OCI-LY3 (cell line): ENCODE measurements at regions not wholly inside any gene's neighbourhood (a gene's known extent, or its start where the extent isn't known, plus 50 kb on each side); places are given as distances from the start of the nearest gene placed in this dataset.
"Not testable (repeated sequence)": the region's sequence is repeated elsewhere in the genome, so short reads cannot be mapped to it uniquely, and the experiment has no call there.

ENCODE experiments used
- H2AFZ ChIP-seq: fragments of 200-600, 300-600 bp; shearing (Covaris generic); 2 replicates; pipeline ENCODE4 v1.6.0; 2014; ENCODE audit warnings: antibody characterized with exemption, low read depth, low read length
- H3K27ac ChIP-seq: fragments of 200-600, 300-600 bp; sonication (generic); 2 replicates; pipeline ENCODE4 v1.5.1; 2014; ENCODE audit warnings: mild to moderate bottlenecking, low read length, moderate library complexity, mixed read lengths
- H3K27me3 ChIP-seq: fragments of 200-600, 300-600 bp; sonication (generic); 2 replicates; pipeline ENCODE4 v1.6.1; 2014; ENCODE audit warnings: low read depth, low read length, mixed read lengths
- H3K36me3 ChIP-seq: fragments of 200-600, 300-600 bp; sonication (generic); replicated peaks from 2 replicates; pipeline ENCODE3; 2014; ENCODE audit warnings: low read depth, low read length, mixed read lengths
- H3K4me1 ChIP-seq: fragments of 300-600, 200-600 bp; sonication (generic); 2 replicates; pipeline ENCODE4 v1.6.1; 2014; ENCODE audit warnings: low read length, mixed read lengths
- H3K4me2 ChIP-seq: fragments of 200-600, 300-600 bp; sonication (generic); 2 replicates; pipeline ENCODE4 v1.6.1; 2014; ENCODE audit warnings: low read length, mixed read lengths
- H3K4me3 ChIP-seq: fragments of 300-600, 200-600 bp; sonication (generic); 2 replicates; pipeline ENCODE4 v1.5.1; 2014; ENCODE audit warnings: antibody characterized with exemption, mild to moderate bottlenecking, low read length, moderate library complexity
- H3K79me2 ChIP-seq: fragments of 300-600, 200-600 bp; shearing (Covaris generic); 2 replicates; pipeline ENCODE4 v1.6.1; 2014; ENCODE audit warnings: mild to moderate bottlenecking, low read length, mixed read lengths
- H3K9ac ChIP-seq: fragments of 300-600, 200-600 bp; shearing (Covaris generic); 2 replicates; pipeline ENCODE4 v1.6.0; 2014; ENCODE audit warnings: mild to moderate bottlenecking, low read length, moderate library complexity
- H3K9me3 ChIP-seq: fragments of 200-600, 300-600 bp; shearing (Covaris generic); 2 replicates; pipeline ENCODE4 v1.6.1; 2014; ENCODE audit warnings: low read length, mixed read lengths; ENCODE audit not compliant: insufficient read depth
- H4K20me1 ChIP-seq: fragments of 200-600, 300-600 bp; sonication (generic); 2 replicates; pipeline ENCODE4 v1.6.1; 2016; ENCODE audit warnings: low read length, mixed read lengths; ENCODE audit not compliant: insufficient read depth
- CTCF ChIP-seq: fragments of 200-600, 300-600 bp; sonication (generic); IDR thresholded peaks from 2 replicates; pipeline ENCODE4 v1.5.1; 2014; ENCODE audit warnings: antibody characterized with exemption, low read length, low read depth
- EZH2phosphoT487 ChIP-seq: fragments of 200-600 bp; shearing (Covaris generic); IDR thresholded peaks from 2 replicates; pipeline ENCODE4 v1.6.1; 2018; ENCODE audit warnings: antibody characterized with exemption, mixed run types, low read depth

- TF ChIP-seq EZH2phosphoT487 (no peak), CTCF (no peak)
- no peak overlapping the region for H3K9ac ChIP-seq
- no peak overlapping the region for H3K27ac ChIP-seq
- H4K20me1 ChIP-seq = no peaks in the 10 kb centered on the region
- H3K4me3 ChIP-seq = no peak overlapping the region
- no peak overlapping the region for H2AFZ ChIP-seq
- no peaks in the 10 kb centered on the region for H3K27me3 ChIP-seq
- H3K36me3 ChIP-seq = no peaks in the 10 kb centered on the region
- no peak overlapping the region for H3K4me2 ChIP-seq
- H3K4me1 ChIP-seq = no peaks in the 10 kb centered on the region
- no peaks in the 10 kb centered on the region for H3K9me3 ChIP-seq
- H3K79me2 ChIP-seq = no peaks in the 10 kb centered on the region
These were observed 58.2 kb upstream of the DUSP21 start for GRCh38 chrX:44785652-44786051.

GRCh38 chrX:44784241-44784640, 59.6 kb upstream of the DUSP21 start:
- no peak overlapping the region for H3K9ac ChIP-seq
- H3K27me3 ChIP-seq = no peaks in the 10 kb centered on the region
- no peak overlapping the region for H3K27ac ChIP-seq

GRCh38 chrX:44778254-44778653, 65.6 kb upstream of the DUSP21 start:
- H3K4me1 ChIP-seq = no peaks in the 10 kb centered on the region
- no peak overlapping the region for H3K4me2 ChIP-seq
- H3K79me2 ChIP-seq = no peaks in the 10 kb centered on the region
- H3K27ac ChIP-seq = no peak overlapping the region
- no peaks in the 10 kb centered on the region for H3K9me3 ChIP-seq
- no peak overlapping the region for H3K9ac ChIP-seq
- H3K4me3 ChIP-seq = no peak overlapping the region
- H4K20me1 ChIP-seq = no peaks in the 10 kb centered on the region
- no peaks in the 10 kb centered on the region for H3K27me3 ChIP-seq
- no peak for TF ChIP-seq EZH2phosphoT487
- no peak for TF ChIP-seq CTCF
- no peaks in the 10 kb centered on the region for H3K36me3 ChIP-seq
- H2AFZ ChIP-seq = no peak overlapping the region

More at GRCh38 chrX:44784241-44784640, 59.6 kb upstream of the DUSP21 start:
- Histone ChIP-seq H3K79me2 (no peaks in the 10 kb centered on the region), H2AFZ (no peak overlapping the region), H4K20me1 (no peaks in the 10 kb centered on the region), H3K36me3 (no peaks in the 10 kb centered on the region), H3K4me3 (no peak overlapping the region), H3K4me2 (no peak overlapping the region), H3K9me3 (no peaks in the 10 kb centered on the region), H3K4me1 (no peaks in the 10 kb centered on the region)
- TF ChIP-seq EZH2phosphoT487 = no peak

- no peaks in the 10 kb centered on the region for H4K20me1 ChIP-seq
- no peaks in the 10 kb centered on the region for H3K4me1 ChIP-seq
- no peaks in the 10 kb centered on the region for H3K79me2 ChIP-seq
- no peaks in the 10 kb centered on the region for H3K36me3 ChIP-seq
- no peak overlapping the region for H2AFZ ChIP-seq
- TF ChIP-seq CTCF = no peak
- no peak for TF ChIP-seq EZH2phosphoT487
- H3K9me3 ChIP-seq = no peaks in the 10 kb centered on the region
- no peak overlapping the region for H3K4me3 ChIP-seq
- no peak overlapping the region for H3K4me2 ChIP-seq
- H3K27me3 ChIP-seq = no peaks in the 10 kb centered on the region
- H3K9ac ChIP-seq = no peak overlapping the region
- H3K27ac ChIP-seq = no peak overlapping the region
These were observed 68.1 kb upstream of the DUSP21 start for GRCh38 chrX:44775726-44776125.

- not testable (repeated sequence) for H3K79me2 ChIP-seq, H3K36me3 ChIP-seq, H3K27ac ChIP-seq, H3K9me3 ChIP-seq, H3K4me3 ChIP-seq, H4K20me1 ChIP-seq, H3K4me2 ChIP-seq, H3K9ac ChIP-seq, H3K4me1 ChIP-seq, H2AFZ ChIP-seq, H3K27me3 ChIP-seq
These were observed 69.8 kb upstream of the DUSP21 start for GRCh38 chrX:44774066-44774465.
